Colon (tissue), 2 donors: ENCODE measurements at regions not wholly inside any gene's neighbourhood (a gene's known extent, or its start where the extent isn't known, plus 50 kb on each side); places are given as distances from the start of the nearest gene placed in this dataset.

Source experiments
- FAIRE-seq: peaks from 2 replicates; lab custom pipeline; 2012; peaks lifted over from hg19 to GRCh38; lab: Jason Lieb, UNC
- donor health status: control.
- donor health status: control.

DNA sequence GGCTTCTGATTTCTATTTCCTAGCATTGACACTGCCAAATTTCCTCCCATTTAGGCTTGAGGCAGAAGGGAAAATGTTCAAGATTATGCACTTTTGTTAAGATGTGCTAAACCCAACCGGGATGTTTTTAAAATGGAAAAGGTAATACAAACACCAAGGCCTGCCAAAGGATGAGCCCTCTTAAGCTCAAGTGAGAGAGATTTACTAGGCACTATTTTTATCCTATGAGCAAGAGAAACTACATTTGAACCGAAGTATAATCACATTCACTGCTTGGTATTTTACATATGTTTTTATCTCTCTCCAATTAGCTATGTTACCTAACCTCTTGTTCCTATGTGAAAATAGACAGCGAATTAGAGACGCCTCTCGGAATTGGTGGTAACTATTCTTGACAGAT lies 295.8 kb downstream of the GABRB3 start:
- no peak for FAIRE-seq

DNA sequence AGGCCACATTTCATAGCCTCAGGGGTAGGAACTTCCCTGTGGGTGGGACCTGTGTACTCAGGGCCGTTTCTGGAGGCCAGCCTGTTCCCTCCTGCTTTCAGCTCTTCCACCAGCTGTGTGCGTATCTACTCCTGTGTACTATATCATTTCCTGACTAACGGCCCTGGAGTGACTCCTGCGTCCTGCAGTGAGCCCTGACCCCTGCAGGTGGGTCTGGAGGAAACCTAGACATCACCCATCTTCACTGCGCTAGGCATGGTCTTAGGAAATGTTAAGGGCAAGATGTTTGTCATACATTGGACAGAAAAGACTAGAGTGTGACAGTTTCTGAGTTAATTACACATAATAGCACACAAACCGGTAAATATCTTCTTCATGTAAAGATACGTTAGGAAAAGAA lies 297.3 kb downstream of the GABRB3 start:
- FAIRE-seq: no peak

DNA sequence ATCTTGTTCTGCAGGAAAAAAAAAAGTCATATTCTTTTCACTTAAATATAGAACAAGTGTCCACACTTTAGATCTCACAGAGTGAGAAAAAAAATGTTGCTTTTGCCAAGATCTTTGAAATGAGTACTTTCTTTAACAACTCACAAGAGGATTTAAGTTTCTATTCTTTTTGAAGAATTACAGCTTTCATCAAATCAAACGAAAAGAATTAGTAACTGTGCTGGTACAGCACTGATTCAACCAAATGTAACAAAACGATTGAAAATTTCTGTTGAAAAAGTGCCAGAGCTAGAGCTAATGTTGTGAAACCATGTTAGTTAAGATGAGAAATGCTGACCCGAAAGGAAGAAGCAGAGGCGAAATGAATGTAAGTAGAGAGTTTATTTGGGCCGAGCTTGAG lies 300.2 kb downstream of the GABRB3 start:
- no peak for FAIRE-seq

DNA sequence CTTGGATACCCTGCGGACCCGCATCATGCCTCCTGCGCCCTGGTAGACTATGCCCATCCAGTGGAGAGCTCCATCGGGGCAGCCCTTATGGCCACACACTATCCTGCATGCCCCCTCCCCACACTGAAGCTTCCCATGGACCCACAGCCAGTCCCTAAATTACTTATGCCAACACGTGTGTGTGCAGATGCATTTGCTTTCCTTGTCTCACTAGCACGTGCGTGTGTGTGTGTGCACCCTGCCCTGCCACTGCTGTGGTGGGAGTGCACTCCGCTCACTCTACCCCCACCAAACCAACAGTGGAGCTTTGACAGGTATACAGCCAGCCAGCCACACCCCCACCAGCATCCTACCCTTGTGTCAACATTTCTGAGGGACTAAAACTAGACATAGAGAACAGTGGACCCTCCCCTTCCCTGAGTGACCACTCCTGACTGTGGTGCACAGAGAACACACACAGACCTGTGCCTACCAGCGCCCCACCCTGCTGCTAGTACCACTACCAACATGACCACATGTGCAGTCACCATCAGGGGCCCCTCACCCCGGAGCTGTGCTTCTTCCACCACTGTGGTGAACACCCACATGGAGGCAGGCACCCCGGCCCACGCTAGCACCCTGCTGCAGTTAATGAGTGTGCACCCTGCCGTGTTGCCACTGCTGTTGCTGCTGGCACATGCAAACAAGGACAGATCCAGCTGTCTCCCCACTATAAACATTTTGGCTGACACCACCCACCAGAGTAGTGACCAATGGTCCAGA lies 310.8 kb downstream of the GABRB3 start:
- no peak for FAIRE-seq

DNA sequence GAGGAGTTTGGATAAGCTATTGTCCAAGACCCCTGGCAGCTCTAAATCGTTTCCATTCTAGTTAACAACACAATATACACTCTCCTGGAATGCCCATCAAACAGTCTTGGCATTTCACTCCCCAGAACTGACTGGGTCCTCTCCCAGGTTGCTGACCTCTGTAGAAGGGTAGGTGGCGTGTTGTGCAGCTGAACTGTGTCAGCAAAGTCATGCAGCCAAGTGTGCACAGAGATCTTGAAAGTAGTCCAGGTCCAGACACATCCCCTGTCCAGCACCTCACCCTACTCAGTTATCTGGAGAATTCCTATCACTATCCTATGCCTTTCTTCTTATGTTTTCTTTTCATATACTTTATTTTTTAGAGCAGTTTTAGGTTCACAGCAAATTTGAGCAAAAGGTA lies 312.7 kb downstream of the GABRB3 start:
- FAIRE-seq: no peak

DNA sequence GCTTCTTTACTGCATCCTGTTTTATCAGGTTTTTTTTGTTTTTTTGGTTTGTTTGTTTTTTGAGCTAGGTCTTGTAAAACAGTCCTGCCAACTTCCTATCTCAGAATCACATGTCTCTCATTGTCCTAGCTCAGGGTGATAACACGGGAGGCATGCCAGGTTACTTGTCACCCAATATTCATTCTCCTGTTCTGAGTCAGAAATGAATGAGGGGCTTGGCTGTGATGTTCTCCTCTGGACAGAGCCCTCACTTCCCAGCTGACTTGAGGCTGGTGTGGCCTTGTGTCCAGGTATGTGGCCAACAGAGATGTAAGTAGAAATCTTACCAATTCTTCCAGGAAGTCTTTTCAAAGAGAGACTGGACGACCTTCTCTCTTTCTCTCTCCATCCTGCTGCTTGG lies 317.0 kb downstream of the GABRB3 start:
- no peak for FAIRE-seq

DNA sequence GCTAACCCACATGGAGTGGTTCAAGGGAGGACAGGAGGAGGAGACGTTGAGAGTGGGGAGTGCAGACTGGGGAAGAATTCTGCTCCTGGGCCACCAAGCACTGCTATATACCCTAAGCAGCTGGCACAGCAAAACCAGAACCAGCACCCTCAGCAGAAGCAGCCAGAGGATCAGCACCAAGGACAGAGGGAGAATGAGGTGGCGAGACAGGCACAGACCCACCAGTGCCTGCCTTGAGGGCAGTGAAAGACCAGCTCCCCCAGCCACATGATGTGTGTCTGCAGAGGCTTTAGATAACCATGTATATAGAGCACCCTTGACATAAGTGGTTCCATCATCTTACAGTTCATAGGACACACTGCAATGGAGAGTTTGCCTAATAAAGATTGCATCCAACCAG lies 319.0 kb downstream of the GABRB3 start:
- no peak for FAIRE-seq

DNA sequence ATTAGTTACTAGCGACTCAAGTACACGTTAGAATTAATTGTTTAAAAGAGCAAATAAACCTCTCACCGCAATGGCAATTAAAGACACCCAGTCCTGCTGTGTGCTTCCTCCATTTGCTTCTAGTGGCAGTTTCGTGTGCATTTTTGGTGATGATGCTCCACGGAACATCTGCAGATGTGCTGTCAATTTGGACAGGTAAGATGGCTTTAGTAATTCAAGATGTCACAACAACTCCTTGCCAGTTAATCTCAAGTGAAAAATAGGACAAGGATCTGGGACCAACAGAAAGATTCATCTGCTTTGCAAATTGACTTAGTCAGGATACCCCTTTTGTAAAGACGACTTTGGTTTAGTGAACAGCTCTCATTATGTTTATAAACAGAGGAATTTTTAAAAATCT lies 320.9 kb downstream of the GABRB3 start:
- FAIRE-seq: no peak

DNA sequence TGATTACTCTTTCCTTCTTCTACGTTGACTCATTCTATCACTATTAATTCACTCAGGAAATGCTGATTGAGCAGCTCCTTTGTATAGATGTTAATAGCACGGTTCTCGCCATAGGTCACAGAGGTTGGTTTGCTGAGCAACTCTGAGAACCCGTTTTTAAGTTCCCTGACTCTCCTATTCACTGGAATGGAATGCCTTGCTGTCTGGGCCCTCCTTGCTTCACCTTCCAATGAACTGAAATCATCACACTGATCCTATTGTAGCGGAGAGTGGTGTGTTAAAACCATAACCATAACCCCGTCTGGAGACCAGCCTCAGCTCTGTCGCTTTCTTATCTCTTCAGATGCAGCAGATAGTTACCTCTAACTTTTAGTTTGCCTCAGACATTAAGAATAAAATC lies 323.6 kb downstream of the GABRB3 start:
- FAIRE-seq: no peak

DNA sequence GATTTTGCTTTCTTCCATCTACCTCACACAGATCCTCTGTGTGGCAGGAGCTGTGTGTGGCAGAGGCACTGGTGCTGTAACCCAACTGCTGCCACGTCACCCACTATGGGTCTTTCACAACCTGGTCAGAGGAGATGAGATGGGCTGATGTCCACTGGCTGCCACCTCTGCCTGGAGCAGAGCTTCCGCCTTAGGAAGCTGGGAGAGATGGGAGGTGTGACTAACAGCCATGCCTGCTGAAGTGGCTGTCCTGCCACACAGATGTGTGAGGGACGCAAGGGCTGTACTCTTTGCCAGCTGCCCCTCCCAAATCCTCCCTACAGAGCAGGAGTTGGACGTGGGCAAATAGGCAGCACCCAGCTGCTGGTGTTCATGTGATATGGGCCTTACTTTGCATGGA lies 329.5 kb downstream of the GABRB3 start:
- no peak for FAIRE-seq

DNA sequence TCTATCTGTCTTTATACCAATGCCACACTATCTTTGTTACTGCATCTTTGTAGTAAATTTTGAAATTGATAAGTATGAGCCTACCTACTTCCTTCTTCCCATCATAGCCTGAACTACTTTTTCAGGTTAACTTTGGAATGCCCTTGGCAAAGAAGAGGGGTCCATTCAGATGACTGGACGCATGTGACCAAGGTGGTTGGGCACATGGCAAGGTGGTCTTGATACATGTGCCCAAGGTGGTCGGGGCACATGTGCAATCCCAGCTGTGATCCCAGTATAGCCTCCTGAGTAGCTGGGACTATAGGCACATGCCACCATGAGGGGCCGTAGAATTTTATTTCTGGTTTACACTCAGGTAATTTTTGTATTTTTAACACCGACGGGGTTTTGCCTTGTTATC lies 330.2 kb downstream of the GABRB3 start:
- no peak for FAIRE-seq

DNA sequence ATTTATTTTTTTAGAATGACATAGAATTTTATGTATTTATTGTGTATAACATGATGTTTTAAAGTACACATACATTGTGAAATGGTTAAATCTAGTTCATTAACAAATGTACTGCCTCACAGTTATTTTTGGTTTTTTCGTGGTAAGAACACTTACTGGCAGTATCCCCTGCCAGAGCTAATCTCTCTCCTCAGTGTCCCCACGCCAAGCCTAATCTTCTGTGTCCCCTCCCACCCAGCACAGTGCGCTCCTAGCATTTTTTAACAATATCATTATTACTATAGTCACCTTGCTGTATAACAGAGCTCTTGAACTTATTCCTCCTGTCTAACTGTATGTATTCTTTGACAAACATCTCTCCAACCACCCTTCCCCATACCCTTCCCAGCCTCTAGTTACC lies 333.2 kb downstream of the GABRB3 start:
- no peak for FAIRE-seq

DNA sequence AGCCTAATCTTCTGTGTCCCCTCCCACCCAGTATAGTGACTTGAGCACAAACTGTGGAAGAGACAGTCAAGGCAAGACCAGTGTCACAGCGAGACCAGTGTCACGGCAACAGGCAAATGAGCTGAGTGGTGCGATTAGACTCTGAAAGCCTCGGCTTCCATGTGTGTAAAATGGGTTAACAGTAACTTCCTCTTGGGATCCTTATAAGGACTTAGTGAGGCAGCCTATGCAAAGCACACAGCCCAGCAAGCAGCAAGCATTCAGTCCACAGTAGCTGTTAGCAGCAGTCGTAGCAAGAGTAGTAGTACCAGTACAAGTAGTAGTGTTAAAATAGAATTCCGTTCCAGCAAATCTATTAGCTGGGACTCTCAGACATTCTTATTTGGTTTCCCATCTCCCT lies 334.1 kb downstream of the GABRB3 start:
- no peak for FAIRE-seq

DNA sequence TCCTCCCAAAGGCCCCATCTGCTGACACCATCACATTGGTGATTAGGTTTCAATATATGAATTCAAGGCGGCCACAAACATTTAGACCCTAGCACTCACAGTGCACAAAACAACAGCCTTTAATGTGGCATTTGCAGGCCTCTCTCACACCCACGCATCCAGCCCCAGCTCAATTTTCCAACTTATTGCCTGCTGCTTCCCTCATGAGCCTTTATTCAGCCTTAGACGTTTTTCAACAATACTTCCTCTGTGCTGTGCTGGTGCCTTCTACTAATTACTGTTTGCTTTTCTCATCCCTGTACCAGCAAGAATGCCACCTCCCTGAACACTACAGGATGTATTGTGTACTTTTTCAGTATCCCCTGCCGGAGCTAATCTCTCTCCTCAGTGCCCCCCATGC lies 334.6 kb downstream of the GABRB3 start:
- no peak for FAIRE-seq

DNA sequence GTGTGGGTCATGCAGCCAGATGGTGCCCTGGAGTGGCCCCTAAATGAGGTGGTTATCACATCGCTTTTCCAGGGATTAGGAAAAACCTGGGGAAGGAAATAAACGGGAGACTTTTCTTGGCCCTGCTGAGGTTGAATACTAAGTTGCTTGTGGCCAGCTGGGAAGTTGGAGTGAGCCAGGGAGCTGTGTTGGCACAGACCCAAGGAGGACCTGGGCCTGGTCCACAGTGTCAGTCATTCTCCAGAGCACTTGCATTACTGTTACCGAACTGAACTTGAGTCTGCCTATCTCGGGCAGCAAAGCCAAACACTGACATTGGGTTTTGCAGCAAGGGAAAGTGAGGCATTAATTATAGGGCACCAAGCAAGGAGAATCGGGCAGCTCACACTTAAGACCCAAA lies 339.0 kb downstream of the GABRB3 start:
- no peak for FAIRE-seq

DNA sequence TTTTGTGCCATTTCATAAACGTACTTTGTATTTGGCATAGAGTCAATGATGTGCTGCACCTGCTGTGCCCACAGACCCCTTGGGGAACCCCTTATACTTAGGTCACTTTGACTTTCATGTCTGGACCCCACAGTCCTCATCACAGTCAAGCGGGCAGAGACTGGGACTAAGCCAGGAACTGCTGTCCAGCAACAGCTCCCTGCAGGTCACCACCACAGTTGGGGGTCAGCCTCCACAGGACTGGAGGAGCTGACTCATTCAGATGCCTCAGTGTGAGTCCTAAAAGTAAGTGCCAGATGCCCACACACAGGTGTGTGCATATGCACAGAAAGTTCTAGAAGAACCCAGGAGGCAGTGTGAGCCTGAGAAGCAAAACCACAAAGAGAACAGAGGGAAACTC lies 339.8 kb downstream of the GABRB3 start:
- FAIRE-seq: no peak

DNA sequence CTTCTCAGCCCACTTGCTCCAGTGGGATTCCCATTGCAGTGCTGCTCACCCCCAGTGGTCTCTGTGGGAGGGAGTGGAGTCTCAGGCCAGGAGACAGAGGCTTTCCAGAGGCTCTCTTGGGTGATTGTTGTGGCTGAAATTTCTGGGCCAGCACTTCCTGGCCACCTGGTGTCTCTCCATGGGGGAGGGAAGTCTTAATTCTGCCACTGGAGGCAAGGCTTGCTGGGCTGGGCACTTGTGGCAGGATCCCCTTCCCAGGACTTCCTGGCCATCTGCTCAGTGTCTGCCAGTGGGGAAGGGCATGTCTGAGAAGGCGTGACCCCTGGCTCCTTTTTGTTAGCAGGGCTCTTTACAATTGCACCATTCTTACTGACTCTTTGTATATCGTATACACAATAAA lies 351.8 kb downstream of the GABRB3 start:
- no peak for FAIRE-seq

DNA sequence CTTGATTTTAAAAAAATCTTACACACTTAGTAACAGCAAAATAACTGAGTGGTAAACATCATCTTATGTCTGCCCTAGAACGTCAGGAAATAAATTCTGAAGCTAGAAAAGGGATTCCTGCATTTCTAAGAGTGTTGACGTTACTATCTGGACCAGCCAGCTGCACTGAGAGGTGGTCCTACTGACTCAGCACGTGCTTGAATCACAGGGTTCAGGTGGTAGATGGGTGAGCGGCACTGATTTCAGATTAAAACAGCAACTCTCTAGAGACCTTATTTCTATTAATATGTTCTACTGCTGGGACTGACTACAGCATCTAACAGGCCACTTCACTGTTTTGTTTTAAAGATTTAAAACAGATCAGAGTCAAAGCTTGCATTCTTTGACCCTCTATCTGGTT lies 377.2 kb downstream of the GABRB3 start:
- no peak for FAIRE-seq

DNA sequence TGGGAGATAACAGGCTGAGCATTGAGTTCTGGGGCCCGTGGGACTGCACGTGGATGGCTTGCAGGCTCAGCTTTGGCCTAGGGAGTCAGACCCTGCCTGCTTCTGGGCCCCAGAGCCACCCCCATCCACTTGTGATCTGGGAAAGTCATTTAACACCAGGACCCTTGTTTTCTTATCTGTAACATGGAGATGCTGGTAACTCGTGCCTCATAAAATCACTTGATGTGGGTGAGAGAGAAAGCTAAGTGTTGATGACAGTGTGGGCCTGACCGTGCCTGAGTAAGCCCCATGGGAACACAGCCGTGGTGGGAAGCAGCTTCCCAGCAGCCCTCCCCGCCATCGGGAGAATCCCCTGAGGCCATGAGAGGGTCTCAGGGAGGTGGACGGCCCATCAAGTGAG lies 378.1 kb downstream of the GABRB3 start:
- no peak for FAIRE-seq

DNA sequence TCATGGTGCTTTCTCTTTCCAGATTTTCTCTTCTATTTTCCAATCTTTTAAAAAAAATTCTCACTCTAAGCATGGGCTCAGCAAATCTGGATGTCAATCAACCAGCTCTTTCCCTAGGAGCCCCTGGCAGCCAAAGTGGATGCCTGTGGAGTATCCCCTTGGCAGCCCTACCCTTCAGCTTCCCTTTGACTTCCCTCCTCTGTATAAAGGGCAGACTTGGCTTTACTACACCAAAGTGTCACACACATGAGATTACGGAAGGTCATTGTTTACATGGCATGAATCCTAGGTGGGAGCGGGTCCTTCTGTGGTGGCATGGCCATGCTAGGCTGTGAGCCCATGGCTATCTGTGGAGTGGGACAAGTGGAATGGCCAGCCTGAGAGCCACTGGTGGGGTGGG lies 379.9 kb downstream of the GABRB3 start:
- no peak for FAIRE-seq

DNA sequence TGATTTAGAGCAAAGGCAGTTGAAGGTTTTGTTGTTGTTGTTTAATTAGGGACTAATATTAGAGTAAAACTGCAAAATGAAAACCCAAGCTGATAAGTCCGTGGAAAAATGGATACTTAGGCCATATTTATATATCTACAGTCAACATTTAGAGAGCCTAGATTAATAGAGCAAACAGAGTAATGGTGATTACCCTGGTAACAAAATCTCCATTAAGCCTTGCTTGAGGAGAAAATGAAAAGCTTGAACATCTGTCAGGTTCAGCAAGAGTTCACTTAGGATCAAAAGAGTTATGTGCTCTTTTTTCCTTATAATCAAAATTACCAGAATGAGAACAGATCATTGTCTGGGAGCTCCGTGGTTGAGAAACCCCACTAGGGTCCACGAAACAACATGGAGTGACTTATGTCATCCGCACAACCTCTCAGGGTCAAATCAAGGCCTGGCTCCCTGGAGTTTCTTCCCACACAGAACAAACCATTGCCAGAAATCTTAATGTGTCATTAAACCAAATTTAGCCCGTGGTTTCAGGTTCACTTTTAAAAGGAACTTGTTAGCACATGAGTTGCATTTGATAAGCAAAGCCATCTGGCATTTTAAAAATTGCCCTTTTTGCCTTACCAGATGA lies 381.2 kb downstream of the GABRB3 start:
- FAIRE-seq: no peak

DNA sequence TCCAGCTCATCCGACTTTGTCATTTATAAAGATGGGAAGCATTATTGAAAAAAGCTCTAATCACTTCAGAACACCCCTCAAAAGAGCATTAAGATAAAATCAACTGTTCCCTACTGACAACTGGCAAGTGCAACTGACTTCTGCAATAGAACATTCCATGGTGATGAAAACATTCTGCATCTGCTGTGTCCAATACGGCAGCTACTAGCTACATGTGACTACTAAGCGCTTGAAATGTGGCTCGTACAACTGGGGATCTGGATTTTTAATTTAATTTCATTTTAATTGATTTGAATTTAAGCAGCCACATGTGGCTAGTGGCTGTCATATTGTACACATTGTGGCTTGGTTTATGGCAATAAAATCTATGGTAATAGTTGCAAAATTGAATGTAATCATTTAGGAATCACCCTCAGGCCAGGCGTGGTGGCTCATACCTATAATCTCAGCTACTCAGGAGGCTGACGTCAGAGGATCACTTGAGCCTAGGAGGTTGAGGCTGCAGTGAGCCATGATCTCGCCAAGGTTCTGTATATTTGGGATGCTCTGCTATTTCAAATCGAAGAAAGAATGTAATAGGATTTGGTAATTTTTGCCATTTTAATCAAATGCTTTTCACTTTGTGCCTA lies 390.3 kb downstream of the GABRB3 start:
- FAIRE-seq: no peak

DNA sequence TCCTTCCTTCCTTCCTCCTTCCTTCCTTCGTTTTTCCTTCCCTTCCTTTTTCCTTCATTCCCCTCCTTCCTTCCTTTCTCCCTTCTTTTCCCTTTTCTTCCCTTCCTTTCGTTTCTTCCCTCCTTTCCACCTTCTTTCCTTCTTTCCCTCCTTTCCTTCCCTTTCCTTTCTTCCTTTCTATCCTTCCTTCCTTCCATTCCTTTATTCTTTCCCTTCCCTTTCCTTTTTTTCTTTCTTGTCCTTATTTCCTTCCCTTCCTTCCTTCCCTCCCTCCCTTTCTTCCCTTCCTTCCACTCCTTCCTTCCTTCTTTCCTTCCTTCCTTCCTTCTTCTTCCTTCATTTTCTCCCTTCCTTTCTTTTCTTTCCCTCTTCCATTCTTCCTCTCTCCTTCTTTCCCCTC lies 394.6 kb downstream of the GABRB3 start:
- no peak for FAIRE-seq

DNA sequence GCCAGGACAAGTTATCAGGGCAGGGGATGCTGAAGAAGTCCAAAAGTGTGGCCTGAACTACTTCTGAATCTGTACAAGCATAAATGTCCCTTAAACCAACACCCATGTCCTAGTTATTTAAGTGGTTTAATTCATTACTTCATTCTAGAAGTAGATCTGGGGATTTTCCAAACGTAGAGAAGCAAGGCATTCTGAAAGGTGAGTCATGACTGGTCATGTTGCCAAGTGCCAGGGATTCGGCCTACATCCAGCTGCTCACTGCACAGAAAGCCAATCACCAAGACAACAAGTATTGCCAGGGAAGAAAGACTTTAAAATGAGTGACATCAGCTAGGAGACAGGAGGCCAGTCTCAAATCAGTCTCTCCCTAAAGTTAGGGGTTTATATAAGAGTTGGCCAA lies 396.6 kb downstream of the GABRB3 start:
- no peak for FAIRE-seq
